Thyroid gland (tissue), 4 donors: ENCODE measurements at regions not wholly inside any gene's neighbourhood (a gene's known extent, or its start where the extent isn't known, plus 50 kb on each side); places are given as distances from the start of the nearest gene placed in this dataset.
"Not testable (repeated sequence)": the region's sequence is repeated elsewhere in the genome, so short reads cannot be mapped to it uniquely, and the experiment has no call there.

Experiments used
- DNase-seq, 2 donors: peaks; one replicate each; pipeline ENCODE4 v3.0.0-alpha.2; 2019
- H3K27ac ChIP-seq, 3 donors: fragments of 200-600 bp; sonication (generic); 1 replicate in 2 of 3; 2 replicates in 1 of 3; pipeline ENCODE4 v1.5.1; 2016 to 2019; ENCODE audit warnings: mild to moderate bottlenecking in 1 of 3, moderate library complexity in 1 of 3
- H3K27me3 ChIP-seq: fragments of 200-600 bp; sonication (generic); one replicate; pipeline ENCODE4 v1.5.1; 2019
- H3K36me3 ChIP-seq, 2 donors: fragments of 200-600 bp; sonication (generic); one replicate each; pipeline ENCODE4 v1.5.1; 2016 to 2019
- H3K4me1 ChIP-seq, 2 donors: fragments of 200-600 bp; sonication (generic); one replicate each; pipeline ENCODE4 v1.5.1; 2017 to 2019
- H3K4me3 ChIP-seq, 3 donors: fragments of 200-600 bp; sonication (generic); replicated peaks in 1 of 3; 1 replicate in 2 of 3; 2 replicates in 1 of 3; pipeline ENCODE4 v1.5.1; 2016; ENCODE audit warnings: mild to moderate bottlenecking in 1 of 3
- H3K9me3 ChIP-seq: fragments of 200-600 bp; sonication (generic); one replicate; pipeline ENCODE4 v1.5.1; 2017
- CTCF ChIP-seq, 6 experiments: fragments of 200-600 bp in 3 of 6; fragments of 450-650 bp in 3 of 6; sonication (generic) in 3 of 6; IDR thresholded peaks; one replicate each; pipeline ENCODE4 v1.5.1; 2016 to 2019; ENCODE audit warnings: antibody characterized with exemption in 6 of 6, mild to moderate bottlenecking in 2 of 6, inconsistent platforms in 1 of 6, moderate library complexity in 1 of 6
- POLR2A ChIP-seq, 2 donors: fragments of 450-650 bp; IDR thresholded peaks; one replicate each; pipeline ENCODE4 v1.6.1; 2017; ENCODE audit warnings: antibody characterized with exemption in 2 of 2, mild to moderate bottlenecking in 2 of 2, moderate library complexity in 1 of 2
- WGBS, 2 donors: methylation state at CpG; one replicate each; pipeline ENCODE4 v1.1.5; 2017; 5-methylcytosine and 5-hydroxymethylcytosine counted together
- intact Hi-C: fragments of 100-400 bp; cut with DNase I; formaldehyde crosslinking; loops from one replicate; pipeline ENCODE4 v1.15.1; 2023

- H3K27me3 ChIP-seq = no peaks in the 10 kb centered on the region
- intact Hi-C loops = no loop called here
- no peaks in the 10 kb centered on the region for H3K9me3 ChIP-seq
- no peak overlapping the region for H3K27ac ChIP-seq
- no peaks in the 10 kb centered on the region for H3K4me1 ChIP-seq
- TF ChIP-seq POLR2A (IDR thresholded peaks at IDR 0.05) (no peak), CTCF (IDR thresholded peaks at IDR 0.05) (no peak)
- no peak overlapping the region for H3K4me3 ChIP-seq
- H3K36me3 ChIP-seq = no peaks in the 10 kb centered on the region
- WGBS, 2 donors = 94 to 96% methylated on average over 4 of the region's 4 CpGs
- no peak for DNase-seq
Measured at GRCh38 chr3:61425356-61425755, 136.0 kb upstream of the PTPRG start.

DNA sequence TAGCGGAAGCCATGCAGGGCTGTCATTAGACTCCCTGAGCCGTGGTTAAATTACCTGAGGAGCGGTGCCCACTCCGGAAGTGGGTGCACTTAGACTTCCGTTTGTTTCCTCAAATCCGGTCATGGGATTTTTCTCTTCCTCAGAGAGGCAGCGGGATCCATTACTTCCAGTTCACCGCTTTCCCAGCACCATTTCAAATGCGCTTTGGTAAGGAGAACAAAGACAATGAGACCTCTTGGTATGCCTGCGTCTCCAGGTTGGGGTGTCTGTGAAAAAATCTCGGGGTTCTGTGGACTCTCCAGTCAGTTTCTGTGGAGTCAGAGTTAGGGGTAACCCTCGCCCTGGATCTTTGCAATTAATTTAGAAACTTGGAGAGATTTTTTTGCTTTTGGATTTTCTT is 132.3 kb upstream of the PTPRG start:
- intact Hi-C loops = no loop called here
- no peak for TF ChIP-seq CTCF (IDR thresholded peaks at IDR 0.05)
- no peak for DNase-seq

GRCh38 chr3:61434901-61435300 is 126.5 kb upstream of the PTPRG start:
- H3K36me3 ChIP-seq, DNase-seq, intact Hi-C loops, H3K4me3 ChIP-seq, H3K4me1 ChIP-seq, H3K9me3 ChIP-seq, H3K27me3 ChIP-seq, H3K27ac ChIP-seq: not testable (repeated sequence)
- 96 to 98% methylated on average over 17 to 19 of the region's 28 CpGs for WGBS, 2 donors

More for the DNA sequence above, 132.3 kb upstream of the PTPRG start:
- Histone ChIP-seq H3K27ac (no peak overlapping the region), H3K27me3 (no peaks in the 10 kb centered on the region), H3K4me1 (no peaks in the 10 kb centered on the region), H3K4me3 (no peak overlapping the region), H3K9me3 (no peaks in the 10 kb centered on the region), H3K36me3 (no peaks in the 10 kb centered on the region)
- 89 to 93% methylated on average over 12 of the region's 12 CpGs for WGBS, 2 donors

GRCh38 chr3:61435361-61435760 is 126.0 kb upstream of the PTPRG start:
- H3K4me3 ChIP-seq, H3K27ac ChIP-seq, H3K4me1 ChIP-seq, H3K27me3 ChIP-seq, DNase-seq, H3K36me3 ChIP-seq, H3K9me3 ChIP-seq, intact Hi-C loops: not testable (repeated sequence)
- 91 to 96% methylated on average over 15 to 16 of the region's 20 CpGs for WGBS, 2 donors

DNA sequence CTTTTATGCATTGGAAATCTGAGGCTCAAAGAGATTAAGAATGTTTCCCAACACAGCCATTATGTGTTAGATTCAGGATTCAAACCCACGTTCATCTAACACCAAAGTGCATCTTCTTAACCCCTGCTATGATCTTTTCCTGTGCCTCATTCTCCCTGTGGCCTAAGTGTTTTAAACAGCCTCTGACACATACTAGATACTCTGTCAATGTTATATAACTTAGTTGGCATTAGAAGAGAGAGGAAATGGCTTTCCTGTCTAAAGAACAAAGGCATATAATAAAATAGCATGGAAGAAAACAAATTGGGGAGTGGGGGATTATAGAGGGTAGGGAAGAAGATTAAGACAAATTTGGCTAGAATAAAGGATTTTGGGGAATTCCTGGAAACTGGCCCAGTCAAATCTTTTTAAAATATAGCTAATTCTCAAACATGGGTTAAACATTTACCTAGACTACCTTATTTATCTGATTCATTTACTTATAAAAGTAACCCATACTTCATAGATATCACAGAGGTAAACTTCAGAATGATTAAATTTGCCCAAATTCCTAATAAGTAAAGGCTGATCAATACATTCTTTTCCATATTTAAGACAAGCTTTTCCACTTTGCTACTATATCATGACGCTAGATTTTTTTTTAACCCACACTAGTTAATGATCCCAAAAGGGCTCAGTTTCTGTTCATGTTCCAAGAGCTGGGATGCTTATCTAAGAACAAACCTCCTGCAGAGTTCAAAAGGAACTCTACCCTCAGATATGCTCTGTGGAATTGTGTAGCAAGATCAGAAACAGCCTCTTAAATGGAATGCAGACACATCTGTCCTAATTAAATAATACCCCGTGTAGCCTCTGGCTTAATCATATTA is 122.9 kb upstream of the PTPRG start:
- DNase-seq = no peak
- 40 to 56% methylated on average over 3 of the region's 3 CpGs for WGBS, 2 donors
- TF ChIP-seq POLR2A (IDR thresholded peaks at IDR 0.05) = no peak
- TF ChIP-seq CTCF (IDR thresholded peaks at IDR 0.05) = no peak
- Histone ChIP-seq H3K27ac (no peak overlapping the region), H3K4me1 (no peaks in the 10 kb centered on the region), H3K9me3 (no peaks in the 10 kb centered on the region), H3K4me3 (no peak overlapping the region), H3K36me3 (no peaks in the 10 kb centered on the region), H3K27me3 (no peaks in the 10 kb centered on the region)
- intact Hi-C loops = no loop called here

GRCh38 chr3:61439122-61439458 is 122.3 kb upstream of the PTPRG start:
- Histone ChIP-seq H3K27ac (no peak overlapping the region), H3K4me1 (no peaks in the 10 kb centered on the region), H3K36me3 (no peaks in the 10 kb centered on the region), H3K9me3 (no peaks in the 10 kb centered on the region), H3K4me3 (no peak overlapping the region), H3K27me3 (no peaks in the 10 kb centered on the region)
- no peak for DNase-seq
- WGBS, 2 donors = 56 to 65% methylated on average over 3 of the region's 3 CpGs
- intact Hi-C loops = no loop called here
- TF ChIP-seq POLR2A (IDR thresholded peaks at IDR 0.05) = no peak
- TF ChIP-seq CTCF (IDR thresholded peaks at IDR 0.05) = no peak
